HG03175 (cell line): ENCODE measurements at regions not wholly inside any gene's neighbourhood (a gene's known extent, or its start where the extent isn't known, plus 50 kb on each side); places are given as distances from the start of the nearest gene placed in this dataset.

ENCODE experiments used
- ATAC-seq: cut with Tn5 transposase; IDR thresholded peaks from one replicate; pipeline ENCODE4 v1.9.1; 2021; ENCODE audit warnings: mild to moderate bottlenecking, moderate library complexity; ENCODE audit not compliant: unreplicated experiment

DNA sequence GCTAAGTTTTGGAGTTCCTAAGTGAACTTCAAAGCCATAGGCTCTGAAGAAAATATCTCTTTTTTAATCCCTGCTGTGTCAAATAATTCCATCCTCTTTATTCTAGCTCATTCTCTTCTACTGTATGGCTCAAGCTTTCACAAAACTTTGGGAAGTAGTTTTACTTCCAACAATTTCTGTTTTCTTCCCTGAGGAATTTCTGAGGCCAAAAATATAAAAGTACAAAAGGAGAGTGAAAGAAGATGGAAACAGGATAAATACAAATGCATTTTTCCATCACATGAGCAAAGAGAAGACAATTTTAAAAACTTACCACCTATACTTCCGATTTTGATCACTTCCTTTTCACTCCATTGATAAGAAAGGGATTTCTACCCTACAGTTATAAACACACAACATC, 585.7 kb upstream of the DAB2 start:
- no peak for ATAC-seq

DNA sequence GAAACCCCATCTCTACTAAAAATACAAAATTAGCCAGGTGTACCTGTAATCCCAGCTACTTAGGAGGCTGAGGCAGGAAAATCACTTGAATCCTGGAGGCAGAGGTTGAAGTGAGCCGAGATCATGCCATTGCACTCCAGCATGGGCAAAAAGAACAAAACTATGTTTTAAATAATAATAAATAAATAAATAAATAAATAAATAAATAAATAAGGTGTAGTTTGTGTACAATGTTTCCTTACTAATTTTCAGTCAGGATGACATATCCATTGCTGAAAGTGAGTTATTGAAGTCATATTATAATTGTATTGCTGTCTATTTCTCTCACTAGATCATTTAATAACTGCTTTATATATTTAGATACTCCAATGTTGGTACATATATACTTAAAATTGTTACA, 581.5 kb upstream of the DAB2 start:
- no peak for ATAC-seq

DNA sequence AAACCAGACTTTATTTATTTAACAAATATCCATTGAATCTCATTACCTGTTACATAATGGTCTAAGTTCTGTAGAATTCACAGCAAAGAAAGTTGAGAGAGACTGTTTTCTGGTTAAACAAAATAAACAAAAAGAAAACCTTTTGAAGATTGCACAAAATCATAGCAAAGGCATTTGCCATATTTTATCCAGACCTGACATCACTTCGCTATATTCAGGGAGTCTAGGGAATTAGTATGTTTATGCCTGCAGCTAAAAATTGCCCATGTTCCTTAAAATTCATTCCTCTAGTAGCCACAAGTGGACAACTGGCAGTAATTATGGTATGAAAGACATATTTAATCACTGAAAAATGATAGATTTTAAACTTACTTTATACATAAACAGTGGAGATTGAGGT, 577.0 kb upstream of the DAB2 start:
- ATAC-seq, result no peak

DNA sequence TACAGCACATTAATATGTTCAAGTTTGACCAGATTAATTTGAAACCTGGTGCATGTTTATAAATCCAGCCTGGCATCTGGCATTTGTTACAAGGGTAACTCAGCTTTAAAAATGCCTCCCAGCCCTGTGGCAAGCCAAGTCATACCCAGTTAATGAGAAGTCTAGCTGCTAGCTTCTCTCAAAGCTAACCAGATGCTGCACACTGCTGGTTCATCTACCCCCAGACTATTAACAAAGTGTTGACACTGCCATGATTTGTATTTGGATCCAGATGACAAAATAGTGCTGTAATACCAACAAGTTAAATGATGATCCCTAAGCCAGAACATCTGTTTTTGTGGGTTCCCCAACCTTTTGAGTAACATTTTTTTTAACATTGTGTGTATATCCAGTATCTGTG, 573.7 kb upstream of the DAB2 start:
- no peak for ATAC-seq

DNA sequence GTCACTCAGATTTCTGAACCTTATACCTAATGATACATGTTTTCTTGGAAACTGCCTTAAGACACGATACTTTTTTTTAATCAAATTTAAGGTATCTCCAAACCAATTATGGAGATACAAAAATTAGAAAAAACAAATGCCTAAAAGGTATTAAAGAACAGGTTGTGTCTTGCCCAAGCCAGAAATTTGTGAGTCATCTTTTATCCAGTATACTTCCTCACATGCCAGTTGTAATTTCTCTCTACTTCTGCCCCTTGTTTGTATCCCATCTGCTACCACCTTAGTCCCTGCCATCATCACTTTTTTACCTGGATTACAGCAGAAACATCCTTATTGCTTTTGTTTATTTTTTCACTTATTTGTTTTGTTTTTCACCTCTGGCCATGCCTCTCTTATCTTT, 571.2 kb upstream of the DAB2 start:
- no peak for ATAC-seq

DNA sequence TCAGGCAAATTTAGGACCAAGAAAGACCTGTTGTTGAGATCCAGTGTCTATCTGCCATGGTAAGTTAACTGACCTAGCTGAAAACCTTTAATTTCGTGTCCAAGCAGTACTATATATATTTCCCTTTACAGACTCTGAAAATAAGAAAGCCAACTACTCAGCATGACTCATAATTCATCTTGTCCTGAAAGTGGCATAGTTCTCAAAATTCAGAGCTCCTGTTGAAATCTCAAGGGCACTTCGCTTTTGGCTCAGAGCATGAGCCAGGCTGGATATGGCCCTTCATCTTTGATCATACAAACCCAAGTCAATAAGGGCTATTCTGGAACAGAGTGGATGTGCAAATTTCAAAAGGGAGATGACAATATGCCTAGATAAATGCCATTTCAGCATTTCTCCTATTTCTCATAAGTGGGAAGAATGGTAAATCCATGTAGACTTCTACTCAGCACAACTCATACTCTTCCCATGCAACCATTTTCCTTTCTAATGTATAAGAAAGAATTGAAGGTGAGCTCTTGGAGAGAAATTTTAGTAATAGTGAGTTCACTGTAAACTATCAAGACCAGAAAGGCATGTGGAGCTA, 567.9 kb upstream of the DAB2 start:
- no peak for ATAC-seq

DNA sequence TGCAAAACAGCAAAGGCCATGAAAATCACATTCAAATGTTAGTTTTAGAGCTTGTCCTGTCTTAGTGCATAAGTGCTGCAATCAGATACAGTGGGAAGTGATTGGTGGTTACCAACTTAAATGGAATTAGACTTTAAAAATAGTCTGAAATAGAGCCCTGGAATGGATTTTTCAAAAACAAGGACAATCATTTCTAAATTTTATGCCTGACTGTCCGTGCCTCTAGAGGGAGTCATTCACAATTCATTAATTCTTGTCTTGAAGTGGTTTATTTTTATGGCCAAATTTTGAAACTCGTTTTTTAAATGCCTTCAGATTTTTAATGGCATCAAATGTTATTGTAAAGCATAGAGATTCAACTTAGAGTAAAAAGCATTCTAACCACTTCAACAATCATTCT, 561.8 kb upstream of the DAB2 start:
- ATAC-seq, result no peak

DNA sequence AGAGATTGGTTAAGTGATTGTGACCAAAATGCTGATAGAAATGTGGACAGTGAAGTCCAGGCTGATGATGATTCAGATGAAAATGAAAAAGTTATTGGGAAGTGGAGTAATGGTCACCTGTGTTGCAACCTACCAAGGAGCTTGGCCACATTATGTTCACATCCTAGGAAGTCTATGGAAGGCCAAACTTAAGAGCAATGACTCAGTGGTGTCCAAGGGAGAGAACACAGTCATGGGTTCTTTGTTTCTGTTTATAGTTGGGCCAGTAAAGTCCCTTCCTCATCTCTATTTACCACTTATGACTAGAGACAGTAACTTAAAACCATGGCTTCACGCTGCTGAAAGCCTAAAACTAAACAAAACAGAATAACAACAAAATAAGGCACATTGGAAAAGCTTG, 555.3 kb upstream of the DAB2 start:
- no peak for ATAC-seq

DNA sequence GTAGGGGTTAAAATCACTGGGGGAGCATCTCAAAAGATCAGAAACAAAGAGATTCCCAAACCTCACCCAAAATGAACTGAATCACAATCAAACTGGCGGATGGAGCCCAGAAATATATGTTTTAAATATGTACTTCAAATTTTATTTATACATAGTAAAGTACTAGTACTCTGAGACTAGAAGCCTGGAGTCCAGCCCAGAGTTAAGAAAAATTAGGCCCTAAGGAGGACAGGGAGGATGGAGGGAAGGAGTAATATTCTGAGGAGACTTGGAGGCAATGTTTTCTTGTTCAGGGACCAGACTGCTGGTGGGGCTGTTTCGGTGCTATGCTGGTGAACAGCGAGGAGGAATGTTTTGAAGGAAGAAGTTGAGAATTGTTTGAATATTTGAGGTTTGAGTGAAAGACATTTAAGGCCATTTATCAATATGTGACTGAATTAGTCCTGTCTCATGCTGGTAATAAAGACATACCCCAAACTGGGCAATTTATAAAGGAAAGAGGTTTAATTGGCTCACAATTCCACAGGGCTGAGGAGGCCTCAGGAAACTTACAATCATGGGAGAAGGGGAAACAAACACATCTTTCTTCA, 552.4 kb upstream of the DAB2 start:
- no peak for ATAC-seq

DNA sequence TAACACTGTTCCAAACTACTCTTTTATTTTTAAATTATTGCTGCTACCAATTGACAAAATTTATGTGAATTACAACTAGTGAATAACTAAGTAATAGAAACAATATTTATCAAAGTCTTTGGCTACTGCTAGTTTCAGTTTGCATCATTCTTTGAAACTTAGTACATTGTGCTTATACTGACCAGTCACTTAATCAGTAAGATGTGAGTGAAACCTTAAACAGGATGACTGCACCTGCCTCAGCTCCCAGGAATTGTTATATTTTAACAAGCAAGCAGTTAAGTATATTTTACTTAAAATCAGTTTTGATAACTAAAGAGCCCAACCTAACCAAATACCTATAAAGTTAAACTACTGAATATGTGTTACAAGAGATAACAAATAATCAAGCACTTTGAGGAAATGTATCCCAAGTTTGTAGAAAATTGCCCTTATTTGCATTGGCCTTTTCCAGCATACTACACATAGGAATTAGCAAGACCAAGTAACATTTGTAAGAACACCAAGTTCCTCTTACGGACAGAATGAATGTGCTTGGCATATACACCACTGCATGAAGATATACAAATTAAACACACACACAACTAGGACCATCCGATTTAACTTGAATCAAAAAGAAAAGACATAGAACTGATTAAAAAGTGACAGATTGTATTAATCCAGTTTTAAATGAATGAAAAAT, 545.5 kb upstream of the DAB2 start:
- peak; percentile 43 for ATAC-seq

DNA sequence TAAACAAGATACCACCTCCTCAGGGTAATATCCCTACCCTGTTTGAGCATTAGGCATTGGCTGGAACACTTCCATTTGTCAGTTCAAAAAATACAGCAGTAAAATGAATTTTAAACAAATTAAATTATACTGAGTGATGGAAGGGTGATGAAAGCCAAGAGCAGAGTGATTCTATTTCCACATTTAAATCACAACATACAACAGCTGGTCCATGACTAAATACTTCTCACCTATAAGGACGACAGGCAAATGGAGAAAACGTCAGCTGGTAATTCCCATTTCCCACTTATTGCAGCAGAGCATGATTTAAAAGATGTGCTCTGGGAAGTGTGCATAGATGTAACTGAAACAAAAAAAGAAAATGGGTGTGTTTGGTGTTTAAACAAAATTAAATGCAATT, 543.6 kb upstream of the DAB2 start:
- ATAC-seq, result no peak

DNA sequence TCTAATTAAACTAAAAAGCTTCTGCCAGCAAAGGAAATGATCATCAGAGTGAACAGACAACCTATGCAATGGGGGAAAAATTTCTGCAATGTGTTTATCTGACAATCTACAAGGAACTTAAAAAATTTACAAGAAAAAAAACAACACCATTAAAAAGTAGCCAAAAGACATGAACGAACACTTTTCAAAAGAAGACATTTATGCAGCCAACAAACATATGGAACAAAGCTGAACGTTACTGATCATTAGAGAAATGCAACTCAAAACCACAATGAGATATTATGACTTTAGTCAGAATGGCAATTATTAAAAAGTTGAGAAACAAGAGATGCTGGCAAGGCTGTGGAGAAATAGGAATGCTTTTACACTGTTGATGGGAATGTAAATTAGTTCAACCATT, 530.4 kb upstream of the DAB2 start:
- ATAC-seq, result no peak

DNA sequence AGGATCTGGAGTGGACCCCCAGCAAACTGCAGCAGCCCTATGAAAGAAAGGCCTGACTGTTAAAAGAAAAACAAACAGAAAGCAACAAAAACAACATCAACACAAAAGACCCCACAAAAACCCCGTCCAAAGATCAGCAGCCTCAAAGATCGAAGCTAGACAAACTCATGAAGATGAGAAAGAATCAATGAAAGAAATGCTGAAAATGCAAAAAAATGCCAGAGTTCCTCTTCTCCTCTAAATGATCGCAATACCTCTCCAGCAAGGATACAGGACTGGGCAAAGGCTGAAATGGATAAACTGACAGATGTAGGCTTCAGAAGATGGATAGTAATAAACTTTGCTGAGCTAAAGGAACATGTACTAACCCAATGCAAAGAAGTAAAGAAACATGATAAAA, 526.3 kb upstream of the DAB2 start:
- ATAC-seq, result no peak

DNA sequence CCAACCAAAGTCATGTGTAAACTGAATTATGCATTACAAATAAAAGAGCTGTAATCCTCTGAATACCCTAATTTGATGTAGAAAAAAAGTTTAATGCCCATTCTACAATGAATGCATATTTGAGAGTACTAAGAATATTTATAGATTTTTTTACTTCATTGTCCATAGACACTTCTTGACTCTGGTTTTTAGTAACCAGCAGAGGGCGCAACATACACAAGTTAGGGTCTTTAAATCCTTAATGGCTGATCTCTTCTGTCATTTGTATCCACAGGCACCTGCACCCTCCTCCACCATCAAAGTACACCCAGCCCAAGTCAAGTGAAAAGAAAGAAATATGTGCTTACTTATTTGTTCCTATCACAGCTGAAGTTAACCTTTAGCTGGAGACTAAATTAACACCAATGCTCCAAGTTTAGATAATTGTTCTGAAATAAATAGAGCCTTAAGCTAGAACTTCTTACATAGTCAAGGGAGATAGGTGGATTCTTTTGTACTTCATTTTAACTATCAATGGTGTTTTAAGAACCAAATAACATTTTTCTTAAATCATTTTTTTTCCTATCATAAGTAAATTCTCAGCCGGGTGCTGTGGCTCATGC, 524.2 kb upstream of the DAB2 start:
- ATAC-seq, result peak; percentile 95

DNA sequence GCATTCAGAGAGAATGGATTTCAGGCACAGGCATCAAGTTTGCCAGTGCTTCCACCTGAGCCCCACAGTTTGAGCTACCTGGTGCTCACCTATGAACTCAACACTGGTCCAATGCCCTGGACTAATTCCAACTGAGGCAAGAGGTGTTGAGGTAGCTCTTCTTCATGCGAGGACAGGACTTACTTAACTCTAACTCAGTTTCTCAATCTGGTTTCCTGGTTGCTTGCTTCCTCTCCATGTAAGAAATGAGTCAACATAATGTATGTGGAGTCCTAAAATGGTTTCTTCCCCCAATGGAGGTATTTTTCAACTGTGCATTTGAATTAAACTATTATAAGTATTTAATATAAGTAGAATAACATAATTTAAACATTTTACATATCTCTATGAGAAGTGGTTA, 523.6 kb upstream of the DAB2 start:
- ATAC-seq, result no peak

DNA sequence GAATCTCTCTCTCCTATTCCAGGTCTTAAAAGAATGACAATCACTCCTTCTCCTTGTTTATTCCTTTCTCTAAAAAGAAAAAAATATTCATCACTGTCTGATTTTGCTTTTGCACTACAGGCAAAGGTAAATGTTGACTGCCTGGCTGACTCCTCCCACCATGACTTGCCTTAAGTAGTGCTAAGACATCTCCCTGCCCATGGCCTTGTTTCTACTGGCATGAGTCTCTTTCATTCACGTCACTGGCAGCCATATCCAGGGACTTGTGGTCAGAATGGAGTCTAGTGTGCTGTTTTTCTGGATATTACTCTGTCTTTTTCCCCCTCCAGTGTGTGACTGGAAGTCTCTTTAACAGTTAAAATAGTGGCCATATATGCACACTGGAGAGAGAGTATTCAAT, 522.9 kb upstream of the DAB2 start:
- no peak for ATAC-seq

DNA sequence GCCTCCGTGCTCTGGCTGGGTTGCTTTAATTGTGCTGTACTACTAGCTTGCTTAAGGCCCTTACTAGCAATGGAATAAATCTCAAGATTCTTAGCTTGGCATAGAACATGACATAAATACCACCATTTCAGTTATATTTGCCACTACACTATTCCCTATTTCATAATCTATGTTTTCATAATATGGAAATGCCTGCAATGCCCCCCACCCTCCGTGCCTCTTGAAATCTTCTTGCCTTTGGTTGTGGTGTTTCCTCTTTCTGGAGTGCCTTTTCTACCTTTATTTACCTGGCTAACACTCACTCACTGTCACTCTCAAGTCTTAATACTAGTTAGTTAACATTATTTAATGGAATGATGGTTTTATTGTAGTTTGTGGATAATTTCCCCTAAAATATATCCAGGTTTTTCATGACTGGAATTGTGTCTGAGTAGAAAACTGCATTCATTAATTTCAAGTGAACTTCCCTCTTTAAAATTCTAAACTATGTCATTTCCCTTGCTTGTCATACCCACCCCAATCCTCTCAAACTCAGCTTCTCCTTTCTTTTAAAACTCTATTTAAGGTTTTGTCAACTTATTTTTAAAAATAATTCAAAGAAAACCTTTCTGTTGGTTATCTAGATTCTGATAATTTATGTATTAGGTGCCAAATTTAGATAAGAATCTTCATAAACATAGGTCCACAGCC, 521.7 kb upstream of the DAB2 start:
- no peak for ATAC-seq

DNA sequence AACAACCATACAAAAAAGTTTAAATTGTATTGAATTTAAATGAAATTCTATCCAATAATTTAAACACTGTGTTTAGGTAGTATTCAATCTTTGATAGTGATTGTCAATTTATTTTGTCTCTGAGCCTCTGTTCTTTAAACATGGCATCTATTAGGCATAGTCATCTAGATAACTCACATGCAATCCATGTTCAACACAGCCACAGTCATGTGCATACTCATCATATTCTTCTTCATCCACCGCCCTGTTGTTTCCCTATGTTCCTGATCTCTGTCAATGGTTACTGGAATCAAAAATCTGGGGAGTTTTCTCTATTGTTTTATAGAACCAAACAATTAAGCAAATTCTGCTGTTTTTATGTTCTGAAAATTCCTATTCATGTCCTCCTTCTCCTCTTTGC, 521.1 kb upstream of the DAB2 start:
- ATAC-seq, result no peak

DNA sequence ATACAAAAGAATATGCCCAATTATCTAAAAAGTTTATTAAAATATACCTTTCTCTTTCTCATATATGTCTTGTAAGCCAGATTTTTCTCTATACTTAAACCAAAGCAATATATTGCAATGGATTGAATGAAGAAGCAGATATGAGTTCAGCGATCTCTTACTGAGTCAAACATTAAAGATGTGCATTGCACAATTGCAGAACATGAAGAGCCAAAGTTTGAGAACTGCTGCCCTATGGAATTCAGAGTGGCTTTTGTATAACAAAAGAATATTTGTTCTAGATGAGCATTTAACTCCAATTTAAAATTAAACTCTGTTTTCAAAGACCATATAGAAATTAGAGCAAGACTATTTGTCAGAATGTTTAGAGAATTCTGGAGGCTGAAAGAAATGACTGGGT, 519.0 kb upstream of the DAB2 start:
- no peak for ATAC-seq

DNA sequence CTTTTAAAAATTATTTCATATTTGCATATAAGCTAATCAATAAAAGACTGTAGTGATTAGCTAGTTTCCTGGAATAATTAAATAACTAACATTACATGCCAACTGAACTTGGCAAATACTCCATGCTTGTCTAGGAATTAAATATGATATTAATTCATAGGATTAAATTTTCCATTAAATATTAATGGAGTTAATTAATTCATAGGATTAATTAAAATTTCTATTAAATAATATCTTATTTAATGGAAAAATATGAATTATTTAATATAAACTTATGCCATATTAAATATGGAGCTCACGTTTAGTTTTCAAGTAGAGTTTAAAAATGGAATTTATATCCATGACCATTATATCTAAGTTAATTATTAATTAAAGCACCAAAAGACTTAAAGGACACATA, 517.8 kb upstream of the DAB2 start:
- ATAC-seq, result no peak

DNA sequence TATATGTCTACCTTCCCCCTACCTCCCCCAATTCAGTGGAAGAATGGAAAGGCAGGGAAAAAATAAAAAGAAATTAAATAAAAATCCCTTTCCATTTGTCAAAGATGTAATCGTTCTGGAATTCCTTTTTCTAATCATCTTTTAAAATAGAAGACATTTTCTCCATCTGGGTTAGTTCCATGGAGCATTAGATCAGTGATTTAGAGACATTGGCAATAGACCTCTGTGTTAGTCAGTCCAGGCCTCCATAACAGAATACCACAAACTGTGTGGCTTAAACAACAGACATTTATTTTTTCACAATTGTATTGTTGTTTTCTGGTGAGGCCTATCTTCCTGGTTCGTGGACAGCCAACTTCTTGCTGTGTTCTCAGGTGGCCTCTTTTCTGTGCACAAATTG, 516.6 kb upstream of the DAB2 start:
- no peak for ATAC-seq

DNA sequence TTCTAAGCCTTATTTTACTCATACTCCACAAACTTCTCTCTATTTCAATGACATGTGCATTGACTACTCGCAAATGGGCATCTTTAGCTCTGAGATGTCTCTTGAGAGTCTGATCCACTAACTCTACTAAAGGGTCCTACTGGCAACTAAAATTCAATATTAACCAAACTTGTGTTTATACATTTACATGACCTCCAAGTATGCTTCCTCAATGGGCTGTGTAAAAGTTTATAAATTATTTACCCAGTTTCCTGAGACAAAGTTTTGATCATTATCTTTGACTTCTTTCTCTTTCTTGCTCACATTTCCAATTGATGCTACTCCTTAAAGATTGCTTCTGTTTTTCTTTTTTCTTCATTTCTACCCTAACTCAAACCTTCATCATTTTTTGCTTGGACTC, 510.1 kb upstream of the DAB2 start:
- ATAC-seq, result no peak
